ENCODE measurements at regions not wholly inside any gene's neighbourhood (a gene's known extent, or its start where the extent isn't known, plus 50 kb on each side); places are given as distances from the start of the nearest gene placed in this dataset.

DNA sequence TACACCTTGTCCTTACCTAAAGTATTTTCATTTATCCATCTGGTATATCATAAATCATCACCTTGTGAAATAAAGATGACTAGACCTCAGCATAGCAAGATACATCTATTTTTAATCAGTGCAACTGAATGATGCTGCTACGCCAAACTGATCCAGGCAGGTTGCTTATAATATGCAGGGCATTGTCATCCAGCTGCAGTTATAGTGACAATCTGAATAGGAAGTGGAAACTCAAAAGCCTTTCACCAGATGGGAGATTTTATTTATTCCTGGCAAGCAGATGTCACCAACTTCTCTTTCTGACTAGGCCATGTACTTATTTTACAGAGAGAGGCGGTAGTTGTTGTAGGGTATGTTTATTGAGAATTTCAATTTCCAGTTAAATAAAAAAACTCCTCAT is 747.3 kb downstream of the ADCYAP1 start (continued):
- TF ChIP-seq, protein P1, sequence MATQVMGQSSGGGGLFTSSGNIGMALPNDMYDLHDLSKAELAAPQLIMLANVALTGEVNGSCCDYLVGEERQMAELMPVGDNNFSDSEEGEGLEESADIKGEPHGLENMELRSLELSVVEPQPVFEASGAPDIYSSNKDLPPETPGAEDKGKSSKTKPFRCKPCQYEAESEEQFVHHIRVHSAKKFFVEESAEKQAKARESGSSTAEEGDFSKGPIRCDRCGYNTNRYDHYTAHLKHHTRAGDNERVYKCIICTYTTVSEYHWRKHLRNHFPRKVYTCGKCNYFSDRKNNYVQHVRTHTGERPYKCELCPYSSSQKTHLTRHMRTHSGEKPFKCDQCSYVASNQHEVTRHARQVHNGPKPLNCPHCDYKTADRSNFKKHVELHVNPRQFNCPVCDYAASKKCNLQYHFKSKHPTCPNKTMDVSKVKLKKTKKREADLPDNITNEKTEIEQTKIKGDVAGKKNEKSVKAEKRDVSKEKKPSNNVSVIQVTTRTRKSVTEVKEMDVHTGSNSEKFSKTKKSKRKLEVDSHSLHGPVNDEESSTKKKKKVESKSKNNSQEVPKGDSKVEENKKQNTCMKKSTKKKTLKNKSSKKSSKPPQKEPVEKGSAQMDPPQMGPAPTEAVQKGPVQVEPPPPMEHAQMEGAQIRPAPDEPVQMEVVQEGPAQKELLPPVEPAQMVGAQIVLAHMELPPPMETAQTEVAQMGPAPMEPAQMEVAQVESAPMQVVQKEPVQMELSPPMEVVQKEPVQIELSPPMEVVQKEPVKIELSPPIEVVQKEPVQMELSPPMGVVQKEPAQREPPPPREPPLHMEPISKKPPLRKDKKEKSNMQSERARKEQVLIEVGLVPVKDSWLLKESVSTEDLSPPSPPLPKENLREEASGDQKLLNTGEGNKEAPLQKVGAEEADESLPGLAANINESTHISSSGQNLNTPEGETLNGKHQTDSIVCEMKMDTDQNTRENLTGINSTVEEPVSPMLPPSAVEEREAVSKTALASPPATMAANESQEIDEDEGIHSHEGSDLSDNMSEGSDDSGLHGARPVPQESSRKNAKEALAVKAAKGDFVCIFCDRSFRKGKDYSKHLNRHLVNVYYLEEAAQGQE (IDR thresholded peaks at IDR 0.05; ENCODE audit: low read depth, low read length): no peak

DNA sequence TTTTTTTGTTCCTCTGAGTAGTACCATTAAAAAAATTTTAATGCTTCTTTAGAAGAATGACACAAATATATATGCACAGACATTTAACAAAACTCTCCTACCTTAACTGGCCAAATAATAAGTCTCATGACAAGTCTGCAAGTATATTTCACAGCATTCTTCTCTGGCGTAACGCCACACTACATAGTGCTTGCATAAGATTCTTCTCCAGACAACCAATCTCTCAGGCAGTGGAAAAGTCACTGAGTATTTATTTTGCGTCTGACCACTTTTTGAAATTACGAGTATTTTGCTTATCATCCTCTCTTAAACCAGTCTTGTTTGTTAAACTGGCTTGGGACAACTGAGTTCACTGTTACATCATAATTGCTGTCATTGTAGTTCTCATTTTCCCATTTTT is 749.2 kb downstream of the ADCYAP1 start:
- ChIA-PET POLR2A (no interaction called here), CTCF (no interaction called here)
- Histone ChIP-seq H3F3A (replicated peaks; ENCODE audit: insufficient read depth) (no peaks in the 10 kb centered on the region), H3K4me2 (no peak overlapping the region), H3K79me2 (ENCODE audit: insufficient read depth) (no peaks in the 10 kb centered on the region), H3K9ac (no peak overlapping the region), H3K9me2 (no peaks in the 10 kb centered on the region), H4K20me1 (ENCODE audit: insufficient read depth) (no peaks in the 10 kb centered on the region), H3K4me1 (ENCODE audit: control insufficient read depth in 1 of 2, insufficient read depth in 2 of 2, low read depth in 1 of 2, low read length in 1 of 2) (no peaks in the 10 kb centered on the region), H3K27me3 (ENCODE audit: insufficient read depth) (no peaks in the 10 kb centered on the region; the same call in 1 of the 2 replicates), H3K36me3 (replicated peaks in 1 of 2; ENCODE audit: control insufficient read depth in 1 of 2, insufficient read depth in 2 of 2, low read length in 1 of 2) (no peaks in the 10 kb centered on the region), H3K4me3 (ENCODE audit: low read depth in 2 of 2, low read length in 1 of 2) (no peak overlapping the region), H3K27ac (ENCODE audit: low read depth in 2 of 2, low read length in 1 of 2) (no peak overlapping the region), H2AFZ (ENCODE audit: low read depth) (no peak overlapping the region), H3K9me3 (no peaks in the 10 kb centered on the region)
- WGBS (ENCODE audit: low lambda C conversion rate): 8% methylated on average over 4 of the region's 4 CpGs
- TF ChIP-seq RFX5 (IDR thresholded peaks at IDR 0.05; ENCODE audit: low read length) (no peak), TAF1 (IDR thresholded peaks at IDR 0.05; ENCODE audit: borderline replicate concordance, low read depth, low read length) (no peak)
- DNase-seq: no peak

DNA sequence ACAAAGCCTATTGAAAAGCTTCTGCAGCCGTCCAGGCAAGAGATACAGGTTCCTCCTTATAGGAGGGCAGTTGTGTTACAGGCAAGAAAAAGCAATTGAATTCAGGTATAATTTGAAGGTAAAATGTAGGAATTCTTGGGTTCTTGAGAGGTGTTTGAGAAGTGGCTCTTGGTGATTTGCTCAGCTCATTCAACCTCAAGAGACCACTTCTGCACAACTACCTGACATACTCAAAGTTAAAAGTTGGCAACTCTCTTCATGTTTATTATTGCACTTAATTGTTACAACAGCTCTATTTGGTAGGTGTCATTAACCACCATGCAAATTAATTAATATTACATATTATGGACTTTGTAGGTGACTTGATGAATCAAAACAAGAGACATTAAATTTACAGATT is 753.2 kb downstream of the ADCYAP1 start:
- DNase-seq: no peak
- CTCF ChIA-PET: interaction anchor here (1.0 kb wide), 1 partner anchor 18 kb away, joined by 3 read pairs; no protein-coding TSS in a partner anchor
- 0% methylated on average over 1 of the region's 1 CpG for WGBS (ENCODE audit: low lambda C conversion rate)
- TF ChIP-seq POLR2AphosphoS5 (IDR thresholded peaks at IDR 0.05; ENCODE audit: low read depth, low read length) (no peak), NFIC (IDR thresholded peaks at IDR 0.05; ENCODE audit: borderline replicate concordance) (no peak), SMC3 (IDR thresholded peaks at IDR 0.05; ENCODE audit: low read depth, low read length) (no peak), TAF1 (IDR thresholded peaks at IDR 0.05; ENCODE audit: borderline replicate concordance, low read depth, low read length) (no peak), FOXJ3 (CRISPR knock-in tag; IDR thresholded peaks at IDR 0.05) (no peak), RAD21 (IDR thresholded peaks at IDR 0.05; ENCODE audit: low read length) (no peak), FOSL2 (IDR thresholded peaks at IDR 0.05; ENCODE audit: borderline replicate concordance, low read depth) (no peak), ELF1 (IDR thresholded peaks at IDR 0.05) (no peak), TCF12 (IDR thresholded peaks at IDR 0.05) (no peak), MXI1 (IDR thresholded peaks at IDR 0.05; ENCODE audit: low read depth, low read length) (no peak), NRF1 (IDR thresholded peaks at IDR 0.05; ENCODE audit: low read depth, low read length) (no peak), SIN3A (IDR thresholded peaks at IDR 0.05; ENCODE audit: borderline replicate concordance, low read depth, low read length) (no peak), RXRA (IDR thresholded peaks at IDR 0.05; ENCODE audit: borderline replicate concordance, low read depth) (no peak), CHD2 (IDR thresholded peaks at IDR 0.05; ENCODE audit: low read length, partially characterized antibody) (no peak), JUND (IDR thresholded peaks at IDR 0.05) (no peak)
- TF ChIP-seq, protein P2, sequence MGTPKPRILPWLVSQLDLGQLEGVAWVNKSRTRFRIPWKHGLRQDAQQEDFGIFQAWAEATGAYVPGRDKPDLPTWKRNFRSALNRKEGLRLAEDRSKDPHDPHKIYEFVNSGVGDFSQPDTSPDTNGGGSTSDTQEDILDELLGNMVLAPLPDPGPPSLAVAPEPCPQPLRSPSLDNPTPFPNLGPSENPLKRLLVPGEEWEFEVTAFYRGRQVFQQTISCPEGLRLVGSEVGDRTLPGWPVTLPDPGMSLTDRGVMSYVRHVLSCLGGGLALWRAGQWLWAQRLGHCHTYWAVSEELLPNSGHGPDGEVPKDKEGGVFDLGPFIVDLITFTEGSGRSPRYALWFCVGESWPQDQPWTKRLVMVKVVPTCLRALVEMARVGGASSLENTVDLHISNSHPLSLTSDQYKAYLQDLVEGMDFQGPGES (IDR thresholded peaks at IDR 0.05; ENCODE audit: low read depth, low read length): no peak
- TF ChIP-seq, protein P3, sequence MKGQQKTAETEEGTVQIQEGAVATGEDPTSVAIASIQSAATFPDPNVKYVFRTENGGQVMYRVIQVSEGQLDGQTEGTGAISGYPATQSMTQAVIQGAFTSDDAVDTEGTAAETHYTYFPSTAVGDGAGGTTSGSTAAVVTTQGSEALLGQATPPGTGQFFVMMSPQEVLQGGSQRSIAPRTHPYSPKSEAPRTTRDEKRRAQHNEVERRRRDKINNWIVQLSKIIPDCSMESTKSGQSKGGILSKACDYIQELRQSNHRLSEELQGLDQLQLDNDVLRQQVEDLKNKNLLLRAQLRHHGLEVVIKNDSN (IDR thresholded peaks at IDR 0.05; ENCODE audit: borderline replicate concordance, low read depth): no peak
- TF ChIP-seq, protein P4, sequence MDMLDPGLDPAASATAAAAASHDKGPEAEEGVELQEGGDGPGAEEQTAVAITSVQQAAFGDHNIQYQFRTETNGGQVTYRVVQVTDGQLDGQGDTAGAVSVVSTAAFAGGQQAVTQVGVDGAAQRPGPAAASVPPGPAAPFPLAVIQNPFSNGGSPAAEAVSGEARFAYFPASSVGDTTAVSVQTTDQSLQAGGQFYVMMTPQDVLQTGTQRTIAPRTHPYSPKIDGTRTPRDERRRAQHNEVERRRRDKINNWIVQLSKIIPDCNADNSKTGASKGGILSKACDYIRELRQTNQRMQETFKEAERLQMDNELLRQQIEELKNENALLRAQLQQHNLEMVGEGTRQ (IDR thresholded peaks at IDR 0.05; ENCODE audit: borderline replicate concordance, low read depth, low read length): no peak

More for the DNA sequence above, 753.2 kb downstream of the ADCYAP1 start:
- Histone ChIP-seq H3K4me2 (no peak overlapping the region), H2AFZ (ENCODE audit: low read depth) (no peak overlapping the region), H3K9me3 (no peaks in the 10 kb centered on the region), H3K9me2 (no peaks in the 10 kb centered on the region), H3K36me3 (replicated peaks in 1 of 2; ENCODE audit: control insufficient read depth in 1 of 2, insufficient read depth in 2 of 2, low read length in 1 of 2) (no peaks in the 10 kb centered on the region), H3K79me2 (ENCODE audit: insufficient read depth) (no peaks in the 10 kb centered on the region), H3K4me1 (ENCODE audit: control insufficient read depth in 1 of 2, insufficient read depth in 2 of 2, low read depth in 1 of 2, low read length in 1 of 2) (no peaks in the 10 kb centered on the region), H3K4me3 (ENCODE audit: low read depth in 2 of 2, low read length in 1 of 2) (no peak overlapping the region), H3K27ac (ENCODE audit: low read depth in 2 of 2, low read length in 1 of 2) (no peak overlapping the region), H3K9ac (no peak overlapping the region), H4K20me1 (ENCODE audit: insufficient read depth) (no peaks in the 10 kb centered on the region), H3K27me3 (ENCODE audit: insufficient read depth) (no peaks in the 10 kb centered on the region; the same call in 1 of the 2 replicates), H3F3A (replicated peaks; ENCODE audit: insufficient read depth) (no peaks in the 10 kb centered on the region)
- POLR2A ChIA-PET: no interaction called here

Data from SK-N-SH (cell line).